SK-N-SH (cell line): ENCODE measurements at regions not wholly inside any gene's neighbourhood (a gene's known extent, or its start where the extent isn't known, plus 50 kb on each side); places are given as distances from the start of the nearest gene placed in this dataset.

Experiments used
- CTCF ChIA-PET: fragments of 300-600, 350-600 bp; formaldehyde crosslinking; extraction: SDS; loops from one replicate; lab custom pipeline; 2021; lab: Yijun Ruan, JAX
- POLR2A ChIA-PET: fragments of 350-600 bp; sonication (Branson Sonifier 250); formaldehyde crosslinking; extraction: SDS; loops from one replicate; lab custom pipeline; 2020; ENCODE audit warnings: antibody characterized with exemption, inconsistent platforms; lab: Yijun Ruan, JAX
- DNase-seq: peaks from one replicate; pipeline ENCODE4 v3.0.0; 2012
- H2AFZ ChIP-seq: fragments of 200-600 bp; sonication (generic); 2 replicates; pipeline ENCODE4 v1.8.1; 2016; ENCODE audit warnings: antibody characterized with exemption, mild to moderate bottlenecking, low read depth
- H3F3A ChIP-seq: fragments of 200-600 bp; sonication (generic); replicated peaks from 2 replicates; pipeline ENCODE3; 2016; ENCODE audit warnings: antibody characterized with exemption, mild to moderate bottlenecking; ENCODE audit not compliant: insufficient read depth
- H3K27ac ChIP-seq, 2 experiments: fragments of 200-500 bp in 1 of 2; fragments of 200-600 bp in 1 of 2; sonication (Bioruptor generic) in 1 of 2; sonication (generic), shearing (Covaris generic) in 1 of 2; 2 replicates each; pipeline versions ENCODE4 v1.5.1 to v1.6.1; 2014 to 2016; ENCODE audit warnings: low read depth in 2 of 2, inconsistent platforms in 1 of 2, low read length in 1 of 2, mild to moderate bottlenecking in 1 of 2, mixed read lengths in 1 of 2
- H3K27me3 ChIP-seq: fragments of 200-600 bp; sonication (generic), shearing (Covaris generic); 2 replicates; pipeline ENCODE4 v1.6.1; 2016; ENCODE audit warnings: mixed run types; ENCODE audit not compliant: insufficient read depth
- H3K36me3 ChIP-seq, 2 experiments: fragments of 200-500 bp in 1 of 2; fragments of 200-600 bp in 1 of 2; sonication (Bioruptor generic) in 1 of 2; sonication (generic) in 1 of 2; replicated peaks in 1 of 2; 2 replicates each; pipeline versions ENCODE3 to v1.5.1; 2014 to 2016; ENCODE audit warnings: low read length in 1 of 2, mild to moderate bottlenecking in 1 of 2; ENCODE audit not compliant: insufficient read depth in 2 of 2, control insufficient read depth in 1 of 2
- H3K4me1 ChIP-seq, 2 experiments: fragments of 200-500 bp in 1 of 2; fragments of 200-600 bp in 1 of 2; sonication (Bioruptor generic) in 1 of 2; sonication (generic), shearing (Covaris generic) in 1 of 2; 2 replicates each; pipeline versions ENCODE4 v1.5.1 to v1.6.1; 2014 to 2016; ENCODE audit warnings: low read depth in 1 of 2, low read length in 1 of 2, mixed run types in 1 of 2; ENCODE audit not compliant: insufficient read depth in 2 of 2, control insufficient read depth in 1 of 2
- H3K4me2 ChIP-seq: fragments of 200-600 bp; sonication (generic), shearing (Covaris generic); 2 replicates; pipeline ENCODE4 v1.6.1; 2017; ENCODE audit warnings: mixed run types
- H3K4me3 ChIP-seq, 2 experiments: fragments of 200-500 bp in 1 of 2; fragments of 200-600 bp in 1 of 2; sonication (Bioruptor generic) in 1 of 2; sonication (generic), shearing (Covaris generic) in 1 of 2; 2 replicates each; pipeline versions ENCODE4 v1.5.1 to v1.8.1; 2014 to 2016; ENCODE audit warnings: low read depth in 2 of 2, inconsistent platforms in 1 of 2, low read length in 1 of 2, mild to moderate bottlenecking in 1 of 2, mixed read lengths in 1 of 2, moderate library complexity in 1 of 2
- H3K79me2 ChIP-seq: fragments of 200-600 bp; sonication (generic); 2 replicates; pipeline ENCODE4 v1.8.1; 2017; ENCODE audit warnings: mild to moderate bottlenecking; ENCODE audit not compliant: insufficient read depth
- H3K9ac ChIP-seq: fragments of 200-600 bp; sonication (generic); 2 replicates; pipeline ENCODE4 v1.6.1; 2017; ENCODE audit warnings: mixed run types
- H3K9me2 ChIP-seq: fragments of 200-600 bp; sonication (generic); 2 replicates; pipeline ENCODE4 v1.6.1; 2017; ENCODE audit warnings: mixed run types
- H3K9me3 ChIP-seq: fragments of 200-600 bp; sonication (generic); 2 replicates; pipeline ENCODE4 v1.6.1; 2017; ENCODE audit warnings: mixed run types, mild to moderate bottlenecking, moderate library complexity
- H4K20me1 ChIP-seq: fragments of 200-600 bp; sonication (generic); 2 replicates; pipeline ENCODE4 v1.6.1; 2017; ENCODE audit warnings: mild to moderate bottlenecking, mixed run types; ENCODE audit not compliant: insufficient read depth
- ELF1 ChIP-seq: IDR thresholded peaks from 2 replicates; pipeline ENCODE4 v1.4.0; 2012
- EP300 ChIP-seq, 2 experiments: IDR thresholded peaks; 2 replicates each; pipeline versions ENCODE4 v1.4.0 to v1.6.1; 2012; ENCODE audit warnings: borderline replicate concordance in 1 of 2, low read depth in 1 of 2, low read length in 1 of 2
- JUND ChIP-seq: IDR thresholded peaks from 2 replicates; pipeline ENCODE4 v1.4.0; 2012
- MXI1 ChIP-seq: IDR thresholded peaks from 2 replicates; pipeline ENCODE4 v1.6.1; 2012; ENCODE audit warnings: mild to moderate bottlenecking, low read depth, low read length, improper control_type of control experiment
- NRF1 ChIP-seq: IDR thresholded peaks from 2 replicates; pipeline ENCODE4 v1.6.1; 2012; ENCODE audit warnings: low read depth, mild to moderate bottlenecking, low read length
- POLR2AphosphoS5 ChIP-seq: IDR thresholded peaks from 2 replicates; pipeline ENCODE4 v1.6.1; 2012; ENCODE audit warnings: low read depth, low read length
- RAD21 ChIP-seq: IDR thresholded peaks from 2 replicates; pipeline ENCODE4 v1.6.1; 2012; ENCODE audit warnings: mild to moderate bottlenecking, low read length
- RCOR1 ChIP-seq: fragments of 150-350 bp; IDR thresholded peaks from 2 replicates; pipeline ENCODE4 v1.6.1; 2017; ENCODE audit warnings: antibody characterized with exemption, low read length
- SIN3A ChIP-seq: IDR thresholded peaks from 2 replicates; pipeline ENCODE4 v1.6.1; 2012; ENCODE audit warnings: low read depth, mild to moderate bottlenecking, low read length, moderate library complexity, borderline replicate concordance
- SMC3 ChIP-seq: IDR thresholded peaks from 2 replicates; pipeline ENCODE4 v1.6.1; 2012; ENCODE audit warnings: low read depth, low read length, improper control_type of control experiment
- TAF1 ChIP-seq: IDR thresholded peaks from 2 replicates; pipeline ENCODE4 v1.6.1; 2012; ENCODE audit warnings: low read depth, mild to moderate bottlenecking, low read length, moderate library complexity, borderline replicate concordance
- TCF12 ChIP-seq: IDR thresholded peaks from 2 replicates; pipeline ENCODE4 v1.4.0; 2012
- WGBS: methylation state at CpG from one replicate; pipeline ENCODE4 v1.1.6; 2017; ENCODE audit warnings: low lambda C conversion rate; 5-methylcytosine and 5-hydroxymethylcytosine counted together
- TF ChIP-seq, protein P1 (sequence below): IDR thresholded peaks from 2 replicates; pipeline ENCODE4; 2012
- TF ChIP-seq, protein P2 (sequence below): fragments of 150-350 bp; IDR thresholded peaks from 2 replicates; pipeline ENCODE4 v1.6.1; 2016; ENCODE audit warnings: mild to moderate bottlenecking, low read depth, low read length
- TF ChIP-seq, protein P3 (sequence below): IDR thresholded peaks from 2 replicates; pipeline ENCODE4 v1.6.1; 2012; ENCODE audit warnings: mild to moderate bottlenecking, low read depth, low read length, moderate library complexity
- TF ChIP-seq, protein P4 (sequence below): fragments of 200-600 bp; sonication (generic); IDR thresholded peaks from 2 replicates; pipeline ENCODE4 v1.6.1; 2017; ENCODE audit warnings: antibody characterized with exemption, mild to moderate bottlenecking, moderate library complexity

DNA sequence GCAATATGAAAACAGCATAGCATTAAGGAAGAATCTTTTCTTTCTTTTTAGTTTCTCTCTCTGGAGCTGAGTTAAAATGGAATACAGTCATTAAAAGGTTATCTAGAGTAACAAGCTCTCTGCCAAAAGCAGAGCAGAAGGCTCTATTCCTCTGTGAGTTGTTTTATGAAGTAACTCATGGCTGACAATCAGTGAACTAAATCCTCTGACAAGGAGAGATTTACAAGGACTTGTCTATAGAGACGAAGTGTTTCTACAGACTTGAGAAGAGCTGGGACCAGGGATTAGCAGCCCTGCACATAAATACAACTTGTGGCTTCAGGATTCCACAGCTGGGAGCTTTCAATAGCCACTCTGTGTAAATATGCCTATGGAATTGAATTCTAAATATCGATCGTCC lies 192.5 kb upstream of the RAG2 start:
- ChIA-PET CTCF (interaction anchor here (1.1 kb wide), 1 partner anchor 44 kb away, joined by 3 read pairs; no protein-coding TSS in a partner anchor), POLR2A (no interaction called here)
- Histone ChIP-seq H3F3A (no peaks in the 10 kb centered on the region), H2AFZ (no peak overlapping the region), H3K9me3 (no peaks in the 10 kb centered on the region), H3K4me2 (no peak overlapping the region), H3K27ac (no peak overlapping the region), H3K27me3 (no peaks in the 10 kb centered on the region), H3K4me3 (no peak overlapping the region), H3K9me2 (no peaks in the 10 kb centered on the region), H3K36me3 (no peaks in the 10 kb centered on the region), H4K20me1 (no peaks in the 10 kb centered on the region), H3K9ac (no peak overlapping the region), H3K4me1 (no peaks in the 10 kb centered on the region; a peak in 1 of 4 replicates), H3K79me2 (no peaks in the 10 kb centered on the region)
- 54% methylated on average over 3 of the region's 3 CpGs for whole genome bisulfite sequencing
- DNase-seq = no peak
- TF ChIP-seq JUND = no peak
- TF ChIP-seq, protein P1, sequence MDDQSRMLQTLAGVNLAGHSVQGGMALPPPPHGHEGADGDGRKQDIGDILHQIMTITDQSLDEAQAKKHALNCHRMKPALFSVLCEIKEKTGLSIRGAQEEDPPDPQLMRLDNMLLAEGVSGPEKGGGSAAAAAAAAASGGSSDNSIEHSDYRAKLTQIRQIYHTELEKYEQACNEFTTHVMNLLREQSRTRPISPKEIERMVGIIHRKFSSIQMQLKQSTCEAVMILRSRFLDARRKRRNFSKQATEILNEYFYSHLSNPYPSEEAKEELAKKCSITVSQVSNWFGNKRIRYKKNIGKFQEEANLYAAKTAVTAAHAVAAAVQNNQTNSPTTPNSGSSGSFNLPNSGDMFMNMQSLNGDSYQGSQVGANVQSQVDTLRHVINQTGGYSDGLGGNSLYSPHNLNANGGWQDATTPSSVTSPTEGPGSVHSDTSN = no peak
- TF ChIP-seq RCOR1 = no peak
- no peak for TF ChIP-seq SIN3A
- TF ChIP-seq TCF12 = no peak
- no peak for TF ChIP-seq POLR2AphosphoS5
- TF ChIP-seq, protein P2, sequence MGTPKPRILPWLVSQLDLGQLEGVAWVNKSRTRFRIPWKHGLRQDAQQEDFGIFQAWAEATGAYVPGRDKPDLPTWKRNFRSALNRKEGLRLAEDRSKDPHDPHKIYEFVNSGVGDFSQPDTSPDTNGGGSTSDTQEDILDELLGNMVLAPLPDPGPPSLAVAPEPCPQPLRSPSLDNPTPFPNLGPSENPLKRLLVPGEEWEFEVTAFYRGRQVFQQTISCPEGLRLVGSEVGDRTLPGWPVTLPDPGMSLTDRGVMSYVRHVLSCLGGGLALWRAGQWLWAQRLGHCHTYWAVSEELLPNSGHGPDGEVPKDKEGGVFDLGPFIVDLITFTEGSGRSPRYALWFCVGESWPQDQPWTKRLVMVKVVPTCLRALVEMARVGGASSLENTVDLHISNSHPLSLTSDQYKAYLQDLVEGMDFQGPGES = no peak
- TF ChIP-seq, protein P3, sequence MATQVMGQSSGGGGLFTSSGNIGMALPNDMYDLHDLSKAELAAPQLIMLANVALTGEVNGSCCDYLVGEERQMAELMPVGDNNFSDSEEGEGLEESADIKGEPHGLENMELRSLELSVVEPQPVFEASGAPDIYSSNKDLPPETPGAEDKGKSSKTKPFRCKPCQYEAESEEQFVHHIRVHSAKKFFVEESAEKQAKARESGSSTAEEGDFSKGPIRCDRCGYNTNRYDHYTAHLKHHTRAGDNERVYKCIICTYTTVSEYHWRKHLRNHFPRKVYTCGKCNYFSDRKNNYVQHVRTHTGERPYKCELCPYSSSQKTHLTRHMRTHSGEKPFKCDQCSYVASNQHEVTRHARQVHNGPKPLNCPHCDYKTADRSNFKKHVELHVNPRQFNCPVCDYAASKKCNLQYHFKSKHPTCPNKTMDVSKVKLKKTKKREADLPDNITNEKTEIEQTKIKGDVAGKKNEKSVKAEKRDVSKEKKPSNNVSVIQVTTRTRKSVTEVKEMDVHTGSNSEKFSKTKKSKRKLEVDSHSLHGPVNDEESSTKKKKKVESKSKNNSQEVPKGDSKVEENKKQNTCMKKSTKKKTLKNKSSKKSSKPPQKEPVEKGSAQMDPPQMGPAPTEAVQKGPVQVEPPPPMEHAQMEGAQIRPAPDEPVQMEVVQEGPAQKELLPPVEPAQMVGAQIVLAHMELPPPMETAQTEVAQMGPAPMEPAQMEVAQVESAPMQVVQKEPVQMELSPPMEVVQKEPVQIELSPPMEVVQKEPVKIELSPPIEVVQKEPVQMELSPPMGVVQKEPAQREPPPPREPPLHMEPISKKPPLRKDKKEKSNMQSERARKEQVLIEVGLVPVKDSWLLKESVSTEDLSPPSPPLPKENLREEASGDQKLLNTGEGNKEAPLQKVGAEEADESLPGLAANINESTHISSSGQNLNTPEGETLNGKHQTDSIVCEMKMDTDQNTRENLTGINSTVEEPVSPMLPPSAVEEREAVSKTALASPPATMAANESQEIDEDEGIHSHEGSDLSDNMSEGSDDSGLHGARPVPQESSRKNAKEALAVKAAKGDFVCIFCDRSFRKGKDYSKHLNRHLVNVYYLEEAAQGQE = no peak
- no peak for TF ChIP-seq MXI1
- no peak for TF ChIP-seq NRF1
- no peak for TF ChIP-seq RAD21
- no peak for TF ChIP-seq SMC3
- no peak for TF ChIP-seq EP300 (IDR thresholded peaks at IDR 0.05; ENCODE audit: borderline replicate concordance in 1 of 2, low read depth in 1 of 2, low read length in 1 of 2)
- no peak for TF ChIP-seq ELF1
- no peak for TF ChIP-seq TAF1
- TF ChIP-seq, protein P4, sequence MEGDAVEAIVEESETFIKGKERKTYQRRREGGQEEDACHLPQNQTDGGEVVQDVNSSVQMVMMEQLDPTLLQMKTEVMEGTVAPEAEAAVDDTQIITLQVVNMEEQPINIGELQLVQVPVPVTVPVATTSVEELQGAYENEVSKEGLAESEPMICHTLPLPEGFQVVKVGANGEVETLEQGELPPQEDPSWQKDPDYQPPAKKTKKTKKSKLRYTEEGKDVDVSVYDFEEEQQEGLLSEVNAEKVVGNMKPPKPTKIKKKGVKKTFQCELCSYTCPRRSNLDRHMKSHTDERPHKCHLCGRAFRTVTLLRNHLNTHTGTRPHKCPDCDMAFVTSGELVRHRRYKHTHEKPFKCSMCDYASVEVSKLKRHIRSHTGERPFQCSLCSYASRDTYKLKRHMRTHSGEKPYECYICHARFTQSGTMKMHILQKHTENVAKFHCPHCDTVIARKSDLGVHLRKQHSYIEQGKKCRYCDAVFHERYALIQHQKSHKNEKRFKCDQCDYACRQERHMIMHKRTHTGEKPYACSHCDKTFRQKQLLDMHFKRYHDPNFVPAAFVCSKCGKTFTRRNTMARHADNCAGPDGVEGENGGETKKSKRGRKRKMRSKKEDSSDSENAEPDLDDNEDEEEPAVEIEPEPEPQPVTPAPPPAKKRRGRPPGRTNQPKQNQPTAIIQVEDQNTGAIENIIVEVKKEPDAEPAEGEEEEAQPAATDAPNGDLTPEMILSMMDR = no peak
